ENCODE measurements at regions not wholly inside any gene's neighbourhood (a gene's known extent, or its start where the extent isn't known, plus 50 kb on each side); places are given as distances from the start of the nearest gene placed in this dataset.

DNA sequence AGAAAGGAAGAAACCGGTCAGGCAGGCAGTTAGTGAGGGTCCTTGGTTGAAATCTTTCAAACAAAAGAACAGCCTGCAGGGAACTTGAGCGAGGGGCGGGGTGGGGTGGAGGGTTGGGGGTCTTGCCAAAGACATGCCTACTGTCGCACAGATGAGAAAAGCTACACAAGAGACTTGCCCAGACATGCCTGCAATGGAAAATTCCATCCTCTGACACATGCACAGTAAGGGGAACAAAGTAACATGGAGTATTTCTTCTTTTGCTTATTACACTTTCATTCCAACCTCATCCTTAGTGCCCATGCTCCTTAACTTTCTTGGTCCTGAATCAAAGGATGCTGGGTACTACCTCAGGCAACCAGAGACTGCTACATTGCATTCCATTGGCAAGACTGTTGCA is 1491.2 kb downstream of the STIM2 start:
- DNase-seq, result no peak

GRCh38 chr4:28354880-28355656 is 1494.4 kb downstream of the STIM2 start:
- no peak for DNase-seq

GRCh38 chr4:28357990-28358389 is 1497.3 kb downstream of the STIM2 start:
- no peak for DNase-seq

DNA sequence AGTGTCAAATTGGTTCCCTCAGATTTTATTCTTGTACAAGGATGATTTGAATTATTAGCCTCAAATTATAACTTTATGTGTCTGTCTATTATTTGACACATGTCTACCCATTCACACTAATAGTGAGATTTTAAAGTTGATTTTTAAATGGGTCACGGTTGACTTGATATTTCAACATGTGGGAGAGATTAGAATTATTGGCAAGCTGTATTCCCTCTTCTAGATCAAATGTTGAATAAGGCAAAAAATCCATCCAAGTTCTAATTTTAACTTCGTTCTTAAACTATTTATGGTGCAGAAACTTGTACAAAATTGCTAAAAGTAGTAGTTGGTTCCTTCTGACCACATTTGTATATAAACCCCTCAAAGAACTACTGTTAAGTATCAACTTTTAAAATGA is 1498.0 kb downstream of the STIM2 start:
- DNase-seq, result no peak

DNA sequence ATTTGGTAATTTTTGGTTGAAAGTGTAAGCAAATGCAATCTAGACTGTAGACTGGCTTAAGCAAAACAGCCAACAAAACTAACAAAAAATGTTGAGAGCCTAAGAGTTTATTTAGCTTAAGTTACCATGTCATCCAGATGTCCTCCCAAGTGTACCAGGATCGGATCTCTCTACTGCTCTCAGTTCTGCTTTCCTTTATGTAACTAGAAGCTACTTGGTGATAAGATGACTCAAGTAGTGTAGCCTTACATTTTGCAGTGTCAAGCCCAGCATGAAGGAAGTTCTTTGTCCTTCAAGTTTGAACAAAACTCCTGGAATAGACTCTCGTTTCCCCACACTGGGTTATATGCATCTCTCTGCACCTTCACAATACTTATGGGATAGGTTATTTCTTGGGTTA is 1500.0 kb downstream of the STIM2 start:
- no peak for DNase-seq

GRCh38 chr4:28362169-28362568 is 1501.5 kb downstream of the STIM2 start:
- DNase-seq, result no peak

DNA sequence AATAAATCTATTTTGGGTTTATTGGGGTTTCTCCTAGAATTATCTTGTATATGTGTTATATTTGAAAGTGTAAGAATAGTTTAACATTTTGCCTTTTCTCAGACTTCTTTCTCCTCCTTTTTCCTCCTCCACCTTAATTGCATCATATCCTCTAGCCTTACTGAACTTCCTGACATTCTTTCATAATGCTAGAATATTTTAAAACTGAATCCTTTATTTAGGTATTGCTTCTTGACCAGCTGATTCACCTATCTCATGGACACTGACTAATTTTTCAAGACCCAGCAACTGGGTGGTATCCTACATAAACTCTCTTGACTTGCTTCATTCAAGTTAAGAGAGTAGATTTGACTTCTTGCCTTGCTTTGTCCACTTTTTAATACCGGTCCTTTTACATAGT is 1508.9 kb downstream of the STIM2 start:
- no peak for DNase-seq

DNA sequence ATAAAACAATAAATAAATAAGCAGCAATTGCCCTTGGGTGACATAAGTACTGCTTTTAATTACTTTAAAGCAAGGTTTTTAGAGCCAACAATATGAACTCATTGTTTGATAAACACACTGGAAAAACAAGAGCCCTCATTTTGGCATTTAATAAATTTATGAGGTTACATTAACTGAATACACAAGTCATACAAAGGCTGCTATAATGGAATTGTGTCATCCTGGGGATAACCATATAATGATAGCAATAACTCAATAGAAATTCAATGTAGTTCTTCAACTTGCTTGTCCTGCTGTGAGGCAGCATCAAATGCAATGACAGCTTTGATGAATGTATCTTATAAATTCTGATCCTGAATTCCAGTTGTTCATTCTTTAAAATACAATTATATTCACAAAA is 1512.5 kb downstream of the STIM2 start:
- no peak for DNase-seq

- no peak for DNase-seq
Measured at GRCh38 chr4:28373601-28374000, 1513.0 kb downstream of the STIM2 start.

GRCh38 chr4:28378109-28378830 is 1517.6 kb downstream of the STIM2 start:
- DNase-seq, result no peak

DNA sequence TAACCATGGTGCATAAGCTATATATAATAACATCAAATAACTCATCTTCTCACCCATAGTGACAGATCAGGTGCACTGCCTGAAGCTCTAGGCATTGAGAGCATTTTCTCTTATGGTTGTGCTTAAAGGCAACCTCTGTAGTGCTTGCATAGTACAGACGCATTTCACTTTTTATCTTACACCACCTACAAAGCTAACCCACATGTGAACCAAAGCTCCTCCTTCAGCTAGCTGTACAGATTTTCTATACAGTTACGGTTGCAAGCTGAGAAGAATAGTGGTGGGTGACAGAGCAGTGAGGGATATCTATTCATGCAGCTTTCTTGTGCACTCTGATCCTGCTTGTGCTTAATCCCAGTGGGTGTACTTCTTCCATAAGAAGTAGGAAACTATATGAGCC is 1525.2 kb downstream of the STIM2 start:
- DNase-seq, result no peak

GRCh38 chr4:28386776-28387175 is 1526.1 kb downstream of the STIM2 start:
- DNase-seq, result no peak

GRCh38 chr4:28388471-28388870 is 1527.8 kb downstream of the STIM2 start:
- no peak for DNase-seq

DNA sequence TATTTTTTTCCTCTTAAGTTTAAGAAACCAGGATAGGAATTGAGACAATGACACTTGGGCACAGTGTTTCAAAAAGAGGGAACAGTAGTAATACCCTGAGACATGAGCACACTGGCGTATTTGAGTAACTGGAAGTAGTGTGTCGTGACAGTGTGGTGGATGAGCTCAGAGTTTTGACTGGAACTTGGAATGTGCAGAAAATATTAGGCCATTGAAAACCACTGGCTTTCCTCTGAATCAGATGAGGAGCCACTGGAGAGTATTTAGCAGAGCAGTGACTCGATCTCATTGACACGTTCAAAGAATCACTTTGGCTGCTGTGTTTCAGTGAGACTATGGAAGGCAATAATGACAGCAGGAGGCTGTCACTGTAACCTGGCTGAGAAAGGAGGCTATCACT is 1531.2 kb downstream of the STIM2 start:
- no peak for DNase-seq

DNA sequence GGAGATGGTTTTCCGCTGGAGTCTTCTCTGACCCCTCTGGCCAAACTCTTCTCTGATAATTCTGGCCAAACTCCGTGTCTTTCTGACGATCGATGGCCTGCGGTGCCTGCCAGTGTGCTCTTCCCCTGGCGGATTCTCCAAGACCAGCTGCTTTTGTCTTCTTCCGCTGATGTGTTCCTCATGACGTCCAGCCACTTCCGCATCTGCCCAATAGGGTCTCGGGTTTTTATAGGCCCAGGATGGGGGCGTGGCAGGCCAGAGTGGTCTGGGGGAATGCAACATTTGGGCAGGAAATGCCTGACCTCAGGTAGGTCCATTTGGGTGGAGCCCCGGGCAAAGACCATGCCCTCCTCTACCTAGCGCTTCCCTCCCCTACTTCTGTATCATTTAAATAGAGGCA is 1542.1 kb downstream of the STIM2 start:
- DNase-seq, result no peak

DNA sequence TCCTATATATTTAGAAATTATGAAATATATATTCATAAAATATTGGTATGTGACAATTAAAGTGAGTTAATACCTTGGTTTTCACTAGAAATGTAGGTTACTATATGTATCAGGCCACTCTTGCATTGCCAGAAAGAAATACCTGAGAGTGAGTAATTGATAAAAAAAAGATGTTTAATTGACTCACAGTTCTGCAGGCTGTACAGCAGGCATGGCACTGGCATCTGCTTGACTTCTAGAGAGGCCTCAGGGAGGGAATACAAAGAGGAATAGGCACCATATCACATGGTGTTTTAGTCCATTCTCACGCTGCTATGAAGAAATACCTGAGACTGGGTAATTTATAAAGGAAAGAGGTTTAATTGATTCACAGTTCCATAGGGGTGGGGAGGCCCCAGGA is 1560.6 kb downstream of the STIM2 start:
- no peak for DNase-seq

- no peak for DNase-seq
Measured at GRCh38 chr4:28426251-28426650, 1565.6 kb downstream of the STIM2 start.

DNA sequence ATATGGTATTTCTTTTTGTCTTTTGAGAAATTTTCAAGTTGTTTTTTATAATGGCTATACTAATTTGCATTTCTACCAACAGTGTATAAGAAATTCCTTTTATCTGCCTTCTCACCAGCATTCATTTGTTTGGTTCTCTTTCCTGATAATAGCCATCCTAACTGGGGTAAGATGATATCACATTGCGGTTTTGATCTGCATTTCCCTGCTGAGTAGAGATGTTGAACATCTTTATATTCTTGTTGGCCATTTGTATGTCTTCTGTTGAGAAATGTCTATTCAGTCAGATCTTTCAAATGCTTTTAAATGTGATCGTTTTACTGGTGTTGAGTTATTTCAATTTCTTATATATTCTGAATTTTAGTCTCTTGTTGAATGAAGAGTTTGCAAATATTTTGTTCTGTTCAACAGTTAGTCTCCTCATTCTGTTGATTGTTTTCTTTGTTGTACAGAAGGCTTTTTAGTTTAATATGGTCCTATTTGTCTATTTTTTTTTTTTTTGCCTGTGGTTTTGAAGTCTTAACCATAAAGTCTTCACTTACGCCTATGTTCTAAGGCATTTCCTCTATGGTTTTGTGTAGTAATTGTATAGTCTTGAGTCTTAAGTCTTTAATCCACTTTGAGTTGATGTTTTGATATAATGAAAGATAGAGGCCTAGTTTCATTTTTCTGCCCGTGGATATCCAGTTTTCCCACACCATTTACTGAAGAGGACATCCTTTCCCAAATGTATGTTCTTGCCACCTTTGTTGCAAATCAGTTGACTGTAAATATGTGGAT is 1566.9 kb downstream of the STIM2 start:
- DNase-seq, result no peak

DNA sequence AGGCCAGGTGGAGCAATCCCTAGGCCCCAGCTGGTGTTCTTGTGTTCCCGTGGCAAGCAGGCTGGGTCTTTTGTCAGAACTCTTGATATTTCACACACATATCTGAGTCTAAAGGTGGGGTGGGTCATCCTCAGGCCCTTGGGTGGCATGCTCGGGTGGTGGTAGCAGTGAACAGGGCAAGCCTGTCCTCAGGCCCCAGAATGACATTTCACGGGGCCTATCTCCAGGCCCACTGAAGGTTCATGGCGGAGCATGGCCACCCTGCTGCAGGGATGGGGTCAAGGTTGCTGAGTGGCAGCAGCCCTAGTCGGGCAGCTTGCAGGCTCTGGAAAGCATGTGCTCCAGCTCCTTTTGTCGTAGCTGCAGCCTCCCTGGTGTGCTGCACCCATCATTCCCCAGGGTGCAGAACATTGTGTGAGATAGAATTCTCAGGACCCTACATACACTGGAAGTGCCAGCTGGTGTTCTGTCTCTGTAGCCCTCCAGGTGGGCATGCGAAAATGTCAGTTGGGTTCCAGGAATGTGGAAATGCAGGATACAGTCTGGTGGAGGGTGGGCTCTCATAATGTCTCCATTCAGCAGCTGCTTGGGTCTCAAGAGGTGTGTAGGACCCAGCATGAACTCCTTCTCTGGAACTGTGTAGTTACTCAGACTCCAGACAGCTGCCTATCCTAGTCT is 1571.8 kb downstream of the STIM2 start:
- no peak for DNase-seq

- no peak for DNase-seq
Measured at GRCh38 chr4:28435314-28435713, 1574.7 kb downstream of the STIM2 start.

DNA sequence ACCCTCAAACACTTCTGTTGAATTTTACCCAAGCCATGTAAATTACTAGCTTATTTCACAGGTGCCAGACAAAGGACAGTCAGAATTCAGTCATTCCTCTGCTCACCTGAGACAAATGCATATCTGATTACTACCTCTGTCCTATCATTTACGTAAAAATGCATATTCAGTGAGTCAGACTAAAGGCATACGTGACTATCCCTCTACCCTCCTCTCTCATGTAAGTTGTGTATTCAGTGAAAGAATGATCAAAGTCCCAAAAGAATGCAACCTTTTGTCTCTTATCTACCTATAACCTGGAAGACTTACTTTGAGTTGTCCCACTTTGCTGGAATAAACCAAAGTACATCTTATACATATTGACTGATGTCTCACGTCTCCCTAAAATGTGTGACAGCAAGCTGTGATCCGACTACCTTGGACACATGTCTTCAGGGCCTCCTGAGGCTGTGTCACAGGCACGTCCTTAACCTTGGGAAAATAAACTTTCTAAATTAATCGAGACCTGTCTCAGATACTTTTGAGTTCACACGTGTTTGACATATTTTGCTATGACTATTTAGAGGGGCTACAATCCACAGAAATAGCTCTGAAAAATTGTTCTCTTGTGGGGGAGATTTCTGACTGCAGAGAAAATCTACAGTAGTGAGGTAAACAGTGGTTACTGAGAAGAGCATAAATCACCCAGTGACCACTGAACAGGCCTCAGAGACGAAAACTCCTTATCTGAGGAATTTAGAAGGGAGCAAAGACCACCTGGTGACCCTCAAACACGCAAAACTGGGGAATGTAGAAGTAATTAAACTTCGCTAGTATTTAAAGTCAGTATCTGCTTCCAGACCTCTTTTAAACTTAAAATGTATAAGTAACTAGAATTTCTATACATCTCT is 1575.8 kb downstream of the STIM2 start:
- no peak for DNase-seq

DNA sequence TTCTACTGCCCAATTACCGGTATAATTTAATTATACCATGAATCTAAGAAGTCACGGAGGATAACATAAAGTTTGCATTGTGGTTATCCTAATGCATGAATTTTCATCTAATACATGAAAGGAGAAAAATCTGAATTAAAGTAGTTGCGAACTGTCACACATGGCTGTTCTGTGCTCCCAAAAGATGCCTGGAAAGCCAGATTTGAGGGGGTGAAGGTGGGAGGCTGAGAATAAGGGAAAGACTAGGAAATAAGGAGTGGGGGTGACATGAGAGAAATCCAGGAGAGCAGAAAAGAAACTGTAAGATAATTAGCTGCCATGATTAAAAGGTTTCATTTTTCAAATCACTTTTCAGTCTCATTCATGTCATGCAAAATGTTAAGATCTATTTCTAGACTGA is 1582.7 kb downstream of the STIM2 start:
- DNase-seq, result no peak
